Skeletal muscle tissue (tissue), 3 donors: ENCODE measurements at regions not wholly inside any gene's neighbourhood (a gene's known extent, or its start where the extent isn't known, plus 50 kb on each side); places are given as distances from the start of the nearest gene placed in this dataset.

ENCODE experiments used
- H3K27ac ChIP-seq: one replicate; pipeline ENCODE4 v1.7.0; 2013; ENCODE audit warnings: mild to moderate bottlenecking, low read depth, low read length, inconsistent platforms
- H3K27me3 ChIP-seq, 3 donors: one replicate each; pipeline ENCODE4 v1.7.0; 2013; ENCODE audit warnings: low read length in 3 of 3; ENCODE audit not compliant: control insufficient read depth in 3 of 3, insufficient read depth in 3 of 3
- H3K36me3 ChIP-seq, 3 donors: one replicate each; pipeline ENCODE4 v1.7.0; 2013; ENCODE audit warnings: low read length in 3 of 3; ENCODE audit not compliant: control insufficient read depth in 3 of 3, insufficient read depth in 3 of 3
- H3K4me1 ChIP-seq, 3 donors: one replicate each; pipeline ENCODE4 v1.7.0; 2013; ENCODE audit warnings: low read length in 3 of 3, mild to moderate bottlenecking in 3 of 3; ENCODE audit not compliant: control insufficient read depth in 3 of 3, insufficient read depth in 3 of 3
- H3K4me3 ChIP-seq, 3 donors: one replicate each; pipeline ENCODE4 v1.7.0; 2013; ENCODE audit warnings: low read length in 3 of 3
- H3K9ac ChIP-seq, 3 donors: one replicate each; pipeline ENCODE4 v1.7.0; 2013; ENCODE audit warnings: low read length in 3 of 3, mild to moderate bottlenecking in 3 of 3, moderate library complexity in 2 of 3, low read depth in 1 of 3
- H3K9me3 ChIP-seq, 3 donors: one replicate each; pipeline ENCODE4 v1.7.0; 2013; ENCODE audit warnings: low read length in 3 of 3; ENCODE audit not compliant: control insufficient read depth in 3 of 3
- donor health status: Osteomylitis.

DNA sequence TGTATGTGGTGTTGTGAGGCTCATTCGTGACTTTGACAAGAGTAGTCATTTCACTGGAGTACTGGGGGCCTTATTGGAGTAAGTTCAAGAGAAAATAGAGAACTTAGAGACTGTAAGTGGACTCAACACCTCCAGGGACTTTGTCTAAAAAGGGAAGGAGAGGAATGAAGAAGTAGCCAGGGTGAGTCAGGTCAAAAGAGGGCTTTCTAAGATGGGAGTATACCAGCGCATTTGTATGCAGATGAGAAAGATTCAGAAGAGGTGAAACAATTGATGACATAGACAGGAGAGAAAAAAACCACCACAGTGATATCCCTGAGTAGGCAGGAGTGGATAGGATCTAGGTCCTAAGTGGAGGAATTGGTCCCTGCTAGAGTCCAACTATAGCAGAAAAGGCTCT lies 246.8 kb downstream of the IKZF2 start:
- Histone ChIP-seq H3K27me3 (no peaks in the 10 kb centered on the region), H3K9me3 (no peaks in the 10 kb centered on the region), H3K27ac (no peak overlapping the region), H3K4me3 (no peak overlapping the region), H3K9ac (no peak overlapping the region), H3K4me1 (no peaks in the 10 kb centered on the region), H3K36me3 (no peaks in the 10 kb centered on the region)

- no peaks in the 10 kb centered on the region for H3K36me3 ChIP-seq
- no peak overlapping the region for H3K4me3 ChIP-seq
- no peaks in the 10 kb centered on the region for H3K4me1 ChIP-seq
- no peak overlapping the region for H3K27ac ChIP-seq
- no peaks in the 10 kb centered on the region for H3K9me3 ChIP-seq
- no peak overlapping the region for H3K9ac ChIP-seq
- no peaks in the 10 kb centered on the region for H3K27me3 ChIP-seq
Observed at GRCh38 chr2:212903413-212903812, 248.0 kb downstream of the IKZF2 start.

DNA sequence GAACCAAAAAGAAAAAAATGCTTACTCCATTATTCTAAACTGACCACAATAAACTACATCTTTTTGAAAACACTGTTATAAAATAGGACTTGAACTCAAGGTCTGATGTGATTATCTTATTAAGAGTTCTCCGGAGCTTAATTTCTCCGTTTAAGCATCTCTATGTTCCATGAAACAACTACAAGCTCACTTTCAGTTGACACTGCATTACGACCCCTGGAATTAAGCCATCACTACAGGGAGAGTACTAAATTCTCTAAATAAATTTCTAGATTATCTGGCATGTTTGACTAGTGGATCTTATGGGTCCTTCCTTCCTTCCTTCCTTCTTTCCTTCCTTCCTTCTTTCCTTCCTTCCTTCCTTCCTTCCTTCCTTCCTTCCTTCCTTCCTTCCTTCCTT lies 249.0 kb downstream of the IKZF2 start:
- no peak overlapping the region for H3K4me3 ChIP-seq
- no peaks in the 10 kb centered on the region for H3K9me3 ChIP-seq
- H3K9ac ChIP-seq, result no peak overlapping the region
- H3K27ac ChIP-seq, result no peak overlapping the region
- no peaks in the 10 kb centered on the region for H3K27me3 ChIP-seq
- no peaks in the 10 kb centered on the region for H3K36me3 ChIP-seq
- no peaks in the 10 kb centered on the region for H3K4me1 ChIP-seq

DNA sequence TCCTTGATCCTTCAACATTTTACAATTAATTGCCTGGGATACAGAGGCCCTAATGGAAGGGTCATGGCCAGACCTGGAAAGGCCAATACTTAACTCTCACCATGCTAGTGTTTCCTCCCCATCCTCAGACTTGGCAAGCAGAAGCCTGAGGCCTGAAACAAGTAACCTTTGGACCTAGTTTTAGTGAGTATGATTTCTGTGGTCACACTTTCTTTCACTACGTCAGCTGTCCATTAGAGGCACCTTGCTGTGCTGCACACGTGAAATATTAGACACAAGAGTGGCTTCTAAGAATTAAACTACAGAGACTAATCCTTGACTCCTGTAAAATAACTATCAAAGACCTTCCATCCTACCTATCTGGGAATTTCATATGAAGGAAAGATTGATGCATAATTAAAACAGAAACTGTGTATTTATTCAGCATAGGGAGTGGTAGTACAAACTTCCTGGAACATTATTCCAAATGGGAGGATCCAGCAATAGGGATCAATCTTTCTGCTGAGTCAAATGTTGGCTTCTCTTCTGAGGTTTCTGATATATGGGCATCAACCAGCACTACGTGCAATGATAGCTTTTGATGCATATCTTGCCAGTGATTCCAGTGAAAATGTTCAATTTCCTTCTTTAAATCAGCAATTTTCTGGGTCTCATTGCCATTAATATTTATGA lies 249.7 kb downstream of the IKZF2 start:
- no peak overlapping the region for H3K27ac ChIP-seq
- no peak overlapping the region for H3K9ac ChIP-seq
- H3K4me1 ChIP-seq, result no peaks in the 10 kb centered on the region
- no peak overlapping the region for H3K4me3 ChIP-seq
- H3K27me3 ChIP-seq, result no peaks in the 10 kb centered on the region
- H3K36me3 ChIP-seq, result no peaks in the 10 kb centered on the region
- no peaks in the 10 kb centered on the region for H3K9me3 ChIP-seq

DNA sequence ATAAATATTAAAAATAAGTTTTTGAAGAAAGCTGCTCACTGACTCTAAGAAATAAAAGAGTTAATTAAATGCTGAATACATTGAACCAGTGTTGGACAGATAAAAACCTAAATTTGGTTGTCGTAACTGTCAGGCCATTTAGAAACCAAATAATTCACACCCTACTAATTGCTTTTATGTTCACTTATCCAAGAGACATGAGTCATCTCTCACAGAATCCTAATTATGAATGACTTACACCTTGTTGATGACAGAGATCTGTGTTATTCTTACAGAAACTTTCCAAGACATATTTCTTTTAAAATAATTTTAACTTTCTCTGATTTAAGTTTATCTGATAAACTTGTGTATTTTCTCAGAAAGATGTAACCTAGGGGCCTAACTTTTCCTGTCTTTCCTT lies 250.7 kb downstream of the IKZF2 start:
- no peaks in the 10 kb centered on the region for H3K4me1 ChIP-seq
- H3K9me3 ChIP-seq, result no peaks in the 10 kb centered on the region
- no peak overlapping the region for H3K9ac ChIP-seq
- no peaks in the 10 kb centered on the region for H3K36me3 ChIP-seq
- H3K4me3 ChIP-seq, result no peak overlapping the region
- no peaks in the 10 kb centered on the region for H3K27me3 ChIP-seq
- H3K27ac ChIP-seq, result no peak overlapping the region

DNA sequence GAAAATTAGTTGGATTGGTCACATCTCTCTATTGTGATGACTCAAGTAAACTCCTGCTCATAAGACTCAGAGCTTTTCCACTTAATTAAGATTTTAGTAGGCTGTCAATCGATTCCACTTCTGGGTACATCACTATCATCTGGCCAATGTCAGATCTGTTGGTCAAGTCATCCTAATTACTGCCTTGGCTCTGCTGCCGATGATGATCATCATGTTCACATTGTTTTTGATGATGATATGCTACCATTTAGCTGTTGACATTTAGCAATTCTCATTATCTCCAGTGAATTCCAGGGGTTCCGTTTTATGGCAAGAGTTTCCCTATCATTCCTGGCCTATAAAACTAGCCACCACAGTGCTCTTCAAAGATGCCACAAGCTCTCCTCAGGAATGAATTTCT lies 253.4 kb downstream of the IKZF2 start:
- Histone ChIP-seq H3K9ac (no peak overlapping the region), H3K27ac (no peak overlapping the region), H3K27me3 (no peaks in the 10 kb centered on the region), H3K9me3 (no peaks in the 10 kb centered on the region), H3K4me3 (no peak overlapping the region), H3K36me3 (no peaks in the 10 kb centered on the region), H3K4me1 (no peaks in the 10 kb centered on the region)

DNA sequence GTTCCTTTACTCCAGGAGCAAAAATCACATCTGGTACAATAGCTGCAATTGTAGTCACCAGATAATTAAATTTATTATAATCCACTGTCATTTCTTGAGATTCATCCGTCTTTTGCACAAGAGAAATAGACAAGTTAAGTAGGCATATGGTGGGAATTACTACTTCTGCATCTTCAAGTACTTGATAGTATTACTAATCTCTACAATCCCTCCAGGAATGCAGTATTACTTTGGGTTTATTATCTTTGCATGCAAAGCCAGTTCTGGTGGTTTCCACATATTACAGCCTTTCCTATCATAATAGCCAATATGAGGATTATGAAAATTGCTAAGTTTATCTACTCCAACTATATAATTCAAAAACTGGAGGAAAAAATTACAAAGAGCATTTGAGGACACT lies 254.1 kb downstream of the IKZF2 start:
- H3K4me3 ChIP-seq, result no peak overlapping the region
- no peak overlapping the region for H3K27ac ChIP-seq
- no peaks in the 10 kb centered on the region for H3K4me1 ChIP-seq
- no peaks in the 10 kb centered on the region for H3K9me3 ChIP-seq
- no peaks in the 10 kb centered on the region for H3K27me3 ChIP-seq
- no peaks in the 10 kb centered on the region for H3K36me3 ChIP-seq
- H3K9ac ChIP-seq, result no peak overlapping the region

GRCh38 chr2:212894026-212894425 lies 257.4 kb downstream of the IKZF2 start:
- H3K4me1 ChIP-seq, result no peaks in the 10 kb centered on the region
- no peaks in the 10 kb centered on the region for H3K36me3 ChIP-seq
- no peak overlapping the region for H3K27ac ChIP-seq
- H3K9me3 ChIP-seq, result no peaks in the 10 kb centered on the region
- H3K27me3 ChIP-seq, result no peaks in the 10 kb centered on the region
- H3K4me3 ChIP-seq, result no peak overlapping the region
- no peak overlapping the region for H3K9ac ChIP-seq

DNA sequence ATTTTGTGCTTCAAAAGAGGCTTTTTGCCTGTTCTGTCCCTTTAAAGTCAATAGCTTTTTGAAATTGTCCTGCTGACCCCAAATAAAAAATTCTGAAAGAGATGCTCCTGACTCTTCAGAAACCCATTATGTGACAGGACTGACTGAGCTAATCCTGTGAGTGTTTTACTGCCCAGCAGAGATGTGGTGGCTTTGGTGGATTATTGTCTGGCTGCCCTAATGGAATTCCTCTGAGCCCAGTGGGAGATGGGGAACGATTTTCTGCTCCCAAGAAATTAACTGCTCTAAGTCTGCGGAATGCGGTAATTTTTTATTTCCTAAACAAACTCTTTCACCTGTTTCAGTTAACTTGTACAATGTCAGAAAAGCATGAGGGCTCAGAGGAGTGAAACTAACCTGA lies 258.2 kb downstream of the IKZF2 start:
- no peaks in the 10 kb centered on the region for H3K4me1 ChIP-seq
- H3K36me3 ChIP-seq, result no peaks in the 10 kb centered on the region
- H3K27ac ChIP-seq, result no peak overlapping the region
- no peak overlapping the region for H3K4me3 ChIP-seq
- no peaks in the 10 kb centered on the region for H3K9me3 ChIP-seq
- no peak overlapping the region for H3K9ac ChIP-seq
- no peaks in the 10 kb centered on the region for H3K27me3 ChIP-seq

- Histone ChIP-seq H3K27ac (no peak overlapping the region), H3K36me3 (no peaks in the 10 kb centered on the region), H3K27me3 (no peaks in the 10 kb centered on the region), H3K4me1 (no peaks in the 10 kb centered on the region), H3K9me3 (no peaks in the 10 kb centered on the region), H3K4me3 (no peak overlapping the region), H3K9ac (no peak overlapping the region)
Observed at GRCh38 chr2:212892193-212892592, 259.2 kb downstream of the IKZF2 start.

GRCh38 chr2:212891580-212891979 lies 259.8 kb downstream of the IKZF2 start:
- no peak overlapping the region for H3K27ac ChIP-seq
- H3K9me3 ChIP-seq, result no peaks in the 10 kb centered on the region
- H3K9ac ChIP-seq, result no peak overlapping the region
- no peaks in the 10 kb centered on the region for H3K27me3 ChIP-seq
- no peak overlapping the region for H3K4me3 ChIP-seq
- no peaks in the 10 kb centered on the region for H3K4me1 ChIP-seq
- no peaks in the 10 kb centered on the region for H3K36me3 ChIP-seq
